ENCODE measurements at regions not wholly inside any gene's neighbourhood (a gene's known extent, or its start where the extent isn't known, plus 50 kb on each side); places are given as distances from the start of the nearest gene placed in this dataset.

- no peak overlapping the region for H3K4me3 ChIP-seq
- no peaks in the 10 kb centered on the region for H3K36me3 ChIP-seq
- no peaks in the 10 kb centered on the region for H3K9me3 ChIP-seq (replicated peaks)
- peaks cover 27% of the 10 kb centered on the region for H3K4me1 ChIP-seq (replicated peaks)
- peak overlapping the region; percentile 54 for H3K27ac ChIP-seq
- H3K27me3 ChIP-seq (replicated peaks), result no peaks in the 10 kb centered on the region
- DNase-seq (ENCODE audit: low read depth in 1 of 2, low spot score in 2 of 2), result peak in 1 of 2 experiments; percentile 15
These were observed 84.0 kb upstream of the C1GALT1 start for GRCh38 chr7:7098280-7098818.

DNA sequence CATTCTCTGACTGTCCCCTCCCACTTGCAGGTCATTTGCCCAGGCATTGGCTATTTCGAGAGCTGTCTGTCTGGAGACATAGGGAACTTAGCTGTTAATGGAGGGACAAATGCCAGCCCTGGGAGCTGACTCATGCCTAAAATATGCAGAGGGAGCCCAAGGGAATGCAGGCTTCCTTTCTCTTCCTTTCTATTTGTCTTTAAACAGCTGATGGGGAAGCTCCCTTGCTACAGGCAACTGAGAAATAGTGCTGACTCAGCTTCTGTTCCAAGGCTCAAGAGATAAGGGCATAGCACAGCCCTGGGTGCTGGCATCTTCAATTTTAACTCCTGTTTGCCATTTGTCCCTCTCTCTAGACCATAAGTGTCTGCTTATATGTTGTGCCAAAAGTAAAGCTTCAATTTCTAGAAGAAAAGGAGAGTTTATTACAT is 82.7 kb upstream of the C1GALT1 start:
- no peak overlapping the region for H3K4me3 ChIP-seq
- H3K27ac ChIP-seq, result peak overlapping the region; percentile 54
- peaks cover 27% of the 10 kb centered on the region for H3K4me1 ChIP-seq (replicated peaks)

GRCh38 chr7:7100432-7100849 is 81.9 kb upstream of the C1GALT1 start:
- H3K9me3 ChIP-seq (replicated peaks), result no peaks in the 10 kb centered on the region
- no peak for DNase-seq (ENCODE audit: low read depth in 1 of 2, low spot score in 2 of 2)
- H3K4me3 ChIP-seq, result no peak overlapping the region
- H3K4me1 ChIP-seq (replicated peaks), result peaks cover 27% of the 10 kb centered on the region
- no peak overlapping the region for H3K27ac ChIP-seq
- H3K27me3 ChIP-seq (replicated peaks), result no peaks in the 10 kb centered on the region
- no peaks in the 10 kb centered on the region for H3K36me3 ChIP-seq

More for the DNA sequence above, 82.7 kb upstream of the C1GALT1 start:
- Histone ChIP-seq H3K27me3 (replicated peaks) (no peaks in the 10 kb centered on the region), H3K9me3 (replicated peaks) (no peaks in the 10 kb centered on the region), H3K36me3 (no peaks in the 10 kb centered on the region)
- peak; percentile 95 to 96 for DNase-seq (ENCODE audit: low read depth in 1 of 2, low spot score in 2 of 2)

DNA sequence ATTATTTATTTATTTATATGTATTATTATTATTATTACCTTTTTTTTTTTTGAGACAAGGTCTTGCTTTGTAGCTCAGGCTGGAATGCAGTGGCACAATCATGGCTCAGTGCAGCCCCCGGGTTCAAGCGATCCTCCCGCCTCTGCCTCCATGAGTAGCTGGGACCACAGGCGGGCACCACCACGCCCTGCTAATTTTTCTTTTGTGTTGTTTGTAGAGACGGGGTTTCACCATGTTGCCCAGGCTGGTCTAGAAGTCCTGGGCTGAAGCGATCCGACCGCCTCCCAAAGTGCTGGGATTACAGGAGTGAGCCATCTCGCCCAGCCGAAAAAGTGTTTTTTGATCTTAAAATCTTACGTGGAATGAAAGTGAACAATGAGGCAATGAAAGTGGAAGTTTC is 79.4 kb upstream of the C1GALT1 start:
- DNase-seq (ENCODE audit: low read depth in 1 of 2, low spot score in 2 of 2), result no peak
- Histone ChIP-seq H3K4me1 (replicated peaks) (peaks cover 27% of the 10 kb centered on the region), H3K36me3 (no peaks in the 10 kb centered on the region), H3K27me3 (replicated peaks) (no peaks in the 10 kb centered on the region), H3K27ac (no peak overlapping the region), H3K4me3 (no peak overlapping the region), H3K9me3 (replicated peaks) (no peaks in the 10 kb centered on the region)

DNA sequence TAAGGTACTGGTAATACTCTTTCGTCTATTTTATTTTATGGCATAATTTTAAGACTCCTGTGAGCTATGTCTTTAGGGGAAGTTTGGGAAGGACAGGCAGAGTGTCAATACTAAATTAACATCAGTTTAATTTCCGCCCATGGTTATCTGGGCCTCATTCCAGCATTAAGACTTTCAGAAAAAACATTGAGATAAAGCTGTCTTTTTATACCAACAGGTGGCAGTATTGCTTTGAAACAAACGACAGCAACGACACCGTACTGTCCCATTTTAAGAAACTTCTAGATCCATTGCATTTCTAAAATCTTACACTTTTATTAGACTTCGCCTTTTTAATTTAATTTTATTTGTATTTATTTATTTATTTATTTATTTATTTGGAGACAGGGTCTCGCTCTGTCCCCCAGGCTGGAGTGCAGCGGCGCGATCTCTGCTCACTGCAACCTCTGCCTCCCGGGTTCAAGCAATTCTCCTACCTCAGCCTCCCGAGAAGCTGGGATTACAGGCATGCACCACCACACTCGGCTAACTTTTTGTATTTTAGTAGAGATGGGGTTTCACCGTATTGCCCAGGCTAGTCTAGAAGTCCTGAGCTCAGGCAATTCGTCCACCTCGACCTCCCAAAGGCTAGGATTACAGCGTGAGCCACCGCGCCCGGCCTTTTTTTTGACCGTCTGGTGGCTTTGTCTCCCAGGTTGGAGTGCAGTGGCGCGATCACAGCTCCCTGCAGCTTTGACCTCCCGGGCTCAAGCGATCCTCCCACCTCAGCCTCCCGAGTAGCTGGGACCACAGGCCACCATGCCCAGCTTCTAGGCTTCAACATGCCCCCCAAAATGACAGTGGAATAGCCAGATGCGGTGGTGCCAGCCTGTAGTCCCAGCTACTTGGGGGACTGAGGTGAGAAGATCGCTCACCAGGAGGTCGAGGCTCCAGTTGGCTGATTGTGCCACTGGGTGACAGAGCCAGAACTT is 78.7 kb upstream of the C1GALT1 start:
- Histone ChIP-seq H3K36me3 (no peaks in the 10 kb centered on the region), H3K4me3 (no peak overlapping the region), H3K4me1 (replicated peaks) (peaks cover 22% of the 10 kb centered on the region), H3K27me3 (replicated peaks) (no peaks in the 10 kb centered on the region), H3K9me3 (replicated peaks) (no peaks in the 10 kb centered on the region), H3K27ac (no peak overlapping the region)
- peak in 1 of 2 experiments; percentile 46 for DNase-seq (ENCODE audit: low read depth in 1 of 2, low spot score in 2 of 2)

GRCh38 chr7:7104314-7104698 is 78.0 kb upstream of the C1GALT1 start:
- H3K27me3 ChIP-seq (replicated peaks), result no peaks in the 10 kb centered on the region
- H3K36me3 ChIP-seq, result no peaks in the 10 kb centered on the region
- no peak overlapping the region for H3K27ac ChIP-seq
- H3K9me3 ChIP-seq (replicated peaks), result no peaks in the 10 kb centered on the region
- H3K4me3 ChIP-seq, result no peak overlapping the region
- H3K4me1 ChIP-seq (replicated peaks), result peaks cover 15% of the 10 kb centered on the region
- no peak for DNase-seq (ENCODE audit: low read depth in 1 of 2, low spot score in 2 of 2)

GRCh38 chr7:7104971-7105370 is 77.4 kb upstream of the C1GALT1 start:
- Histone ChIP-seq H3K27ac (no peak overlapping the region), H3K36me3 (no peaks in the 10 kb centered on the region), H3K4me3 (no peak overlapping the region), H3K27me3 (replicated peaks) (no peaks in the 10 kb centered on the region), H3K4me1 (replicated peaks) (peaks cover 8% of the 10 kb centered on the region), H3K9me3 (replicated peaks) (no peaks in the 10 kb centered on the region)
- DNase-seq (ENCODE audit: low read depth in 1 of 2, low spot score in 2 of 2), result no peak

- Histone ChIP-seq H3K4me1 (replicated peaks) (peaks cover 4% of the 10 kb centered on the region), H3K27ac (no peak overlapping the region), H3K4me3 (no peak overlapping the region), H3K9me3 (replicated peaks) (no peaks in the 10 kb centered on the region), H3K36me3 (no peaks in the 10 kb centered on the region), H3K27me3 (replicated peaks) (no peaks in the 10 kb centered on the region)
- no peak for DNase-seq (ENCODE audit: low read depth in 1 of 2, low spot score in 2 of 2)
These were observed 76.4 kb upstream of the C1GALT1 start for GRCh38 chr7:7105800-7106582.

DNA sequence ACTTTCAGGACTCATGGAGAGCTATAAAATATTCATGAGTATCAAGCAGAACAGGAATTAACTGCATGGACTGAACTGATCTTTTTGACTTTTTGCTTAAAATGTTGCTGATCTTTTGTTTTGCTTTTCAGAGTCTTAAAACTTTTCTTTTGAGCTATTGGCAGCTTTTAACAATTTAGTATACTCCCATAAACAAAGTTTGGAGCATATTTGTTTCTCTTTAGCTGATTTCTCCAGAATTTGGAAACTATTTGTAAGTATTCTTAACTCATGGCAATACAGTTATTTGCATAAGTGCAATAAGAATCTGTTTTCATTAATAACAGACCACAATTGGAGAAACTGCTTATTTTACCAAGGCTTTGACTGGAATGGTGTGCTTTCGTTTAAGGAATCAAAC is 73.4 kb upstream of the C1GALT1 start:
- no peak overlapping the region for H3K27ac ChIP-seq
- no peak overlapping the region for H3K4me3 ChIP-seq
- H3K36me3 ChIP-seq, result no peaks in the 10 kb centered on the region
- no peaks in the 10 kb centered on the region for H3K27me3 ChIP-seq (replicated peaks)
- no peak for DNase-seq (ENCODE audit: low read depth in 1 of 2, low spot score in 2 of 2)
- no peaks in the 10 kb centered on the region for H3K9me3 ChIP-seq (replicated peaks)
- no peaks in the 10 kb centered on the region for H3K4me1 ChIP-seq (replicated peaks)

- no peaks in the 10 kb centered on the region for H3K4me1 ChIP-seq (replicated peaks)
- H3K4me3 ChIP-seq, result no peak overlapping the region
- no peaks in the 10 kb centered on the region for H3K27me3 ChIP-seq (replicated peaks)
- H3K36me3 ChIP-seq, result no peaks in the 10 kb centered on the region
- DNase-seq (ENCODE audit: low read depth in 1 of 2, low spot score in 2 of 2), result no peak
- no peak overlapping the region for H3K27ac ChIP-seq
- no peaks in the 10 kb centered on the region for H3K9me3 ChIP-seq (replicated peaks)
These were observed 72.4 kb upstream of the C1GALT1 start for GRCh38 chr7:7109934-7110333.

DNA sequence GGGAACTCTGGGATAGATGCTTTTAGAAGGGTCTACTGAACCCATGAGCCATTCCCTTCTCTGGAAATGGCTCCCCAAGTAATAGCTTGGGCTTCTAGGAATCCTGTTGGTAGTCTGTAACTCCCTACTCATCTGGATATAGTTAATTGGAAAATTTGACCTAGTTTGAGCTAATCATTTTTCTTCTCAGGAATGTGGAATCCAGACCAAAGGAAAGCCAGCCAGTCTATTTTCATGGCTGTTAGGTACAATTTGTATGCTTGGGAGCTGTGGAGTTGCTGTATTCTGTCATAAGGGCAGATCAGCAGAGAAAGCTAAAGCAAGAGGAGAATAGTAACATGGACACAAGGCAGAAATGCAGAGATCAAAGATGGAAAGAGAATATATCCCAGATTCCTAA is 71.6 kb upstream of the C1GALT1 start:
- H3K4me3 ChIP-seq, result no peak overlapping the region
- H3K27me3 ChIP-seq (replicated peaks), result no peaks in the 10 kb centered on the region
- no peaks in the 10 kb centered on the region for H3K9me3 ChIP-seq (replicated peaks)
- no peak overlapping the region for H3K27ac ChIP-seq
- H3K36me3 ChIP-seq, result no peaks in the 10 kb centered on the region
- DNase-seq (ENCODE audit: low read depth in 1 of 2, low spot score in 2 of 2), result no peak
- H3K4me1 ChIP-seq (replicated peaks), result no peaks in the 10 kb centered on the region

DNA sequence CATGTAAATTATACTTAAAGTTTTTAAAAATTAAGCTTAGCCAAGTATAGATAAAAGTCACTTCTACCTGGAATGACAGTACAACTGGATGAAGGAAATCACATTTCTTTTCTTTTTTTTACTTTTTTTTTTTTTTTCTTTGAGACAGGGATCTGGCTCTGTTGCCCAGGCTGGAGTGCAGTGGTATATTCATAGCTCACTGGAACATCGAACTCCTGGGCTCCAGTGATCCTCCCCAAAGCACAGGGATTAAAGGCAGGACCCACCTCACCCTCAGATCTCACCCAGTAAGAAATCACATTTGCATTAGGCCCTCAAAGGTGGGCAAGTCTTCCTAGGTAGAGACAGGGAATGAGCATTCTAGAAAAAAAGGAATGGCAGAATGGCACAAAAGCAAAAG is 69.5 kb upstream of the C1GALT1 start:
- DNase-seq (ENCODE audit: low read depth in 1 of 2, low spot score in 2 of 2), result no peak
- H3K27ac ChIP-seq, result no peak overlapping the region
- H3K4me3 ChIP-seq, result no peak overlapping the region
- H3K4me1 ChIP-seq (replicated peaks), result no peaks in the 10 kb centered on the region
- no peaks in the 10 kb centered on the region for H3K9me3 ChIP-seq (replicated peaks)
- H3K27me3 ChIP-seq (replicated peaks), result no peaks in the 10 kb centered on the region
- no peaks in the 10 kb centered on the region for H3K36me3 ChIP-seq

- H3K27me3 ChIP-seq (replicated peaks), result no peaks in the 10 kb centered on the region
- DNase-seq (ENCODE audit: low read depth in 1 of 2, low spot score in 2 of 2), result no peak
- H3K36me3 ChIP-seq, result no peaks in the 10 kb centered on the region
- no peaks in the 10 kb centered on the region for H3K9me3 ChIP-seq (replicated peaks)
- no peak overlapping the region for H3K27ac ChIP-seq
- no peaks in the 10 kb centered on the region for H3K4me1 ChIP-seq (replicated peaks)
- no peak overlapping the region for H3K4me3 ChIP-seq
These were observed 67.6 kb upstream of the C1GALT1 start for GRCh38 chr7:7114575-7115291.

Measured in SJSA1 (cell line).